ENCODE measurements at regions not wholly inside any gene's neighbourhood (a gene's known extent, or its start where the extent isn't known, plus 50 kb on each side); places are given as distances from the start of the nearest gene placed in this dataset.

DNA sequence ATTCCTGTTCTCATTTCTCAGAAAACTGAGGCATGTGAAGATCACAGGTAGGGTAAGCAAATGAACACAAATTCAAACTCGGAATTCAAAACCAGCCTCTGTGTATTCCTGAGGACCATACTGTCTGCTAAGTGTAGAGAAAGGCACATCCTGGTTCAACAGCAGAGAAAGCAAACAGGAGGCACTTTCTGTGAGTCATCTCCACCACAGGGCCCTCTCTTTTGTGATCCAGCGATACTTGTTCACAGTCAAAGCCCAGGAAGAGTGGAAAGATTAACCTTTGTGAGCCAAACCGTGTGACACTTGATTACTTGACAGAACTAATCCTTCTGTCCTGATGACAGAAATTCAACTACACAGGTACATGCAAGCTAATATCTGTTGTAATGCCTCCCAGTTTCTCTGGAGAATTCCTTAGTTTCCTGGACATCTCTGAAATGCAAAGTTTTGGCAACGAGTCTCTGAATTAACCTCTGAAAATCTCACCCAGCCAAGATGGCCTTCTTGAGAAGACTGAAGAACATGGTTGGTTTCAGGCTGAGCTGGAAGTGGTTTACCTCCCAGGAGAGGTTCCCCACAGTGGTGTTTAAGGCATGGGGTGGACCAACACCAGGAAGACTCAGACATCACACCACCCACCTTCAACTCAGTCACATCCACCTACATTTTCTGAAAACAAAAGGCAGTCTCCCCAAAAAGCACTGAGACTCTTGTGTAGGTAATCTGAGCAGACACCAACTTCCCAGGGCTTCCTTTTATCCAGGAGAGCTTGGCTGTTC lies 98.2 kb upstream of the ERG start:
- no peak overlapping the region for H3K27ac ChIP-seq (ENCODE audit: low read depth, low read length)
- no peak overlapping the region for H3K4me3 ChIP-seq (ENCODE audit: low read length)
- H3K9me3 ChIP-seq (ENCODE audit: insufficient read depth, low read depth, low read length): no peaks in the 10 kb centered on the region
- no peaks in the 10 kb centered on the region for H3K27me3 ChIP-seq (ENCODE audit: insufficient read depth, low read length)
- H3K4me1 ChIP-seq (ENCODE audit: insufficient read depth, low read length): peaks cover 8% of the 10 kb centered on the region; the same call in 1 of the 2 replicates
- no peak overlapping the region for H3K9ac ChIP-seq (ENCODE audit: low read depth, low read length)
- whole genome bisulfite sequencing: 76% methylated on average over 4 of the region's 4 CpGs
- no peaks in the 10 kb centered on the region for H3K36me3 ChIP-seq (ENCODE audit: insufficient read depth, low read length)

DNA sequence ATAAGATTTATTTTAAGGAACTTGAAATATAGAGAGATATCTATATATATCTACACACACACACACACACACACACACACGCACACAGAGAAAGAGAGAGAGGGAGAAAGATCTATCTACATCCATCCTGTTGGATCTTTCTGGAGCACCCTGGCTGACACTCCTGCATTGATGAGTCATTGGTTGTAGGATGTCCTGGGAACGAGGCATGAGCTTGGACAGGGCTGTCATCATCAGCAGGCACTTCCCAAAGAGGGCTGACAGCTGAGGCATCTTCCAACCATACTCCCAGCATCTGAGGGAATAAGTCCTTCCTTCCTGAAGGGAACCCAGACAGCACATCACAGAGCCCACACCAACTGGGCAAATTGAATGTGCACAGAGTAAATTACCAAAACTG lies 99.1 kb upstream of the ERG start:
- Histone ChIP-seq H3K36me3 (ENCODE audit: insufficient read depth, low read length) (no peaks in the 10 kb centered on the region), H3K4me1 (ENCODE audit: insufficient read depth, low read length) (peaks cover 8% of the 10 kb centered on the region; the same call in 1 of the 2 replicates), H3K4me3 (ENCODE audit: low read length) (no peak overlapping the region), H3K27me3 (ENCODE audit: insufficient read depth, low read length) (no peaks in the 10 kb centered on the region), H3K27ac (ENCODE audit: low read depth, low read length) (no peak overlapping the region), H3K9me3 (ENCODE audit: insufficient read depth, low read depth, low read length) (no peaks in the 10 kb centered on the region), H3K9ac (ENCODE audit: low read depth, low read length) (no peak overlapping the region)
- WGBS: 72% methylated on average over 1 of the region's 2 CpGs

DNA sequence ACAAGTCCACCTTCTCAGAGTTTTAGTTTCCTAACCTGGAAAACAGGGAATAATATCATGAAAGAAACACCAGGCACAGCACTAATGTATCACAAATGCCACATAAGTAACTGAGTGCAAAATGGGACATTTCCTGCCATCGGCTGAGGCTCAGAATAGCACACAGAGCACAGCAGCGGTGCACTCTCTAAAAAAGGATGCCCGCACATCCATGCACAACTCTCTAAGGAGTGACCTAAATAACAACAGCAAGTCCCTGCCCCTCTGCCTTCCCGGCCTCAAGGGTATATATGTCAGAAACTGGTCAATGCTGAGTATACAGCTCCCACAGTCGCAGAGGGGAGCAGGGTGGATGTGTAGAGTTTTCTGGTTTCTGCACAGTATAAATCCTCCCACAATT lies 100.1 kb upstream of the ERG start:
- WGBS: 85% methylated on average over 5 of the region's 5 CpGs
- Histone ChIP-seq H3K27me3 (ENCODE audit: insufficient read depth, low read length) (no peaks in the 10 kb centered on the region), H3K36me3 (ENCODE audit: insufficient read depth, low read length) (no peaks in the 10 kb centered on the region), H3K4me1 (ENCODE audit: insufficient read depth, low read length) (peaks cover 8% of the 10 kb centered on the region; the same call in 1 of the 2 replicates), H3K9ac (ENCODE audit: low read depth, low read length) (no peak overlapping the region), H3K27ac (ENCODE audit: low read depth, low read length) (no peak overlapping the region), H3K9me3 (ENCODE audit: insufficient read depth, low read depth, low read length) (no peaks in the 10 kb centered on the region), H3K4me3 (ENCODE audit: low read length) (no peak overlapping the region)

- no peaks in the 10 kb centered on the region for H3K36me3 ChIP-seq (ENCODE audit: insufficient read depth, low read length)
- H3K27me3 ChIP-seq (ENCODE audit: insufficient read depth, low read length): no peaks in the 10 kb centered on the region
- H3K27ac ChIP-seq (ENCODE audit: low read depth, low read length): no peak overlapping the region
- no peak overlapping the region for H3K4me3 ChIP-seq (ENCODE audit: low read length)
- 97% methylated on average over 8 of the region's 8 CpGs for WGBS
- no peak overlapping the region for H3K9ac ChIP-seq (ENCODE audit: low read depth, low read length)
- H3K9me3 ChIP-seq (ENCODE audit: insufficient read depth, low read depth, low read length): no peaks in the 10 kb centered on the region
- peaks cover 8% of the 10 kb centered on the region; the same call in 1 of the 2 replicates for H3K4me1 ChIP-seq (ENCODE audit: insufficient read depth, low read length)
Measured at GRCh38 chr21:38599381-38599975, 101.2 kb upstream of the ERG start.

GRCh38 chr21:38600106-38600505 lies 101.8 kb upstream of the ERG start:
- Histone ChIP-seq H3K4me3 (ENCODE audit: low read length) (no peak overlapping the region), H3K36me3 (ENCODE audit: insufficient read depth, low read length) (no peaks in the 10 kb centered on the region), H3K9ac (ENCODE audit: low read depth, low read length) (no peak overlapping the region), H3K27ac (ENCODE audit: low read depth, low read length) (no peak overlapping the region), H3K9me3 (ENCODE audit: insufficient read depth, low read depth, low read length) (no peaks in the 10 kb centered on the region), H3K4me1 (ENCODE audit: insufficient read depth, low read length) (peaks cover 12% of the 10 kb centered on the region), H3K27me3 (ENCODE audit: insufficient read depth, low read length) (no peaks in the 10 kb centered on the region)
- WGBS: 96% methylated on average over 7 of the region's 7 CpGs

DNA sequence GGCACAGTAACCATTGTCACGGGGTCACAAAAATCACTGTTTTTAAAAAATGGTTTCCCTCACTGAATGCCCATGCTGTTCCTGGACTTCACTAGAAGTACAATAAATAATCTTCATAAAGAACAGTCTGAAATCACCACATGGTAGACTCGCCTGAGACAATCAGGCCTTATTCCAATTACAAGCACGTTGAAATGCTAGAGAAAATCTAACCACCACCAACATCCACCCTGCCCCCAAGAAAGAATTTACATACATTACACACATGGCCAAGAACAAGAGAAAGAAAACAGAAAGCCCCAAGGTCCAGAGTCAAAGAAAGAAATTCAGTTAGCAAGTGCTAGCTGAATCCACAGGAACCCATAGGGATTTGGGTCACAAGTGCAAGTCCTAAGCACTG lies 107.0 kb upstream of the ERG start:
- no peaks in the 10 kb centered on the region for H3K27me3 ChIP-seq (ENCODE audit: insufficient read depth, low read length)
- no peaks in the 10 kb centered on the region for H3K36me3 ChIP-seq (ENCODE audit: insufficient read depth, low read length)
- H3K9ac ChIP-seq (ENCODE audit: low read depth, low read length): 0 out of 2 replicates have a peak overlapping the region, but pooled peaks have one; percentile 32
- no peak overlapping the region for H3K4me3 ChIP-seq (ENCODE audit: low read length)
- H3K9me3 ChIP-seq (ENCODE audit: insufficient read depth, low read depth, low read length): no peaks in the 10 kb centered on the region
- peaks cover 6% of the 10 kb centered on the region; the same call in 1 of the 2 replicates for H3K4me1 ChIP-seq (ENCODE audit: insufficient read depth, low read length)
- H3K27ac ChIP-seq (ENCODE audit: low read depth, low read length): no peak overlapping the region
- 82% methylated on average over 3 of the region's 3 CpGs for WGBS

DNA sequence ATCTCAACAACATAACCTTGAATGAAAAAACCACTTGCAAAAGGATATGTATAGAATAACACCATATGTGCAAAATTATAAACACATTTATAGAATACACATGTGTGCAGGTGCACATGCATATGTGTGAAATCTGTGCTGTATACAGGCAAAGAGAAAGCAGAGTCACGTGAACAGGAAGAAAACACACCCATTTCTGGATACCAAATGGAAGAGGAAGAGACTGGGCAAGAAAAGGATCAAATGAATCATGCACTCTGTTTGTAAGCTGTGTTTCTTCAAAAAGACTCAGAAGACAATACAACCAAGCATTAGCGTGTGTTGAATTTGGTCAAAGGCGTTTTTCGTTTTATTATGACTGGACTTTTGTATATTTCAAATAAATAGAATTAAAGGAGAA lies 111.3 kb upstream of the ERG start:
- H3K4me3 ChIP-seq (ENCODE audit: low read length): no peak overlapping the region
- no peaks in the 10 kb centered on the region for H3K36me3 ChIP-seq (ENCODE audit: insufficient read depth, low read length)
- H3K27me3 ChIP-seq (ENCODE audit: insufficient read depth, low read length): no peaks in the 10 kb centered on the region
- H3K9me3 ChIP-seq (ENCODE audit: insufficient read depth, low read depth, low read length): no peaks in the 10 kb centered on the region
- WGBS: 88% methylated on average over 4 of the region's 4 CpGs
- H3K4me1 ChIP-seq (ENCODE audit: insufficient read depth, low read length): peaks cover 6% of the 10 kb centered on the region; the same call in 1 of the 2 replicates
- no peak overlapping the region for H3K9ac ChIP-seq (ENCODE audit: low read depth, low read length)
- no peak overlapping the region for H3K27ac ChIP-seq (ENCODE audit: low read depth, low read length)

DNA sequence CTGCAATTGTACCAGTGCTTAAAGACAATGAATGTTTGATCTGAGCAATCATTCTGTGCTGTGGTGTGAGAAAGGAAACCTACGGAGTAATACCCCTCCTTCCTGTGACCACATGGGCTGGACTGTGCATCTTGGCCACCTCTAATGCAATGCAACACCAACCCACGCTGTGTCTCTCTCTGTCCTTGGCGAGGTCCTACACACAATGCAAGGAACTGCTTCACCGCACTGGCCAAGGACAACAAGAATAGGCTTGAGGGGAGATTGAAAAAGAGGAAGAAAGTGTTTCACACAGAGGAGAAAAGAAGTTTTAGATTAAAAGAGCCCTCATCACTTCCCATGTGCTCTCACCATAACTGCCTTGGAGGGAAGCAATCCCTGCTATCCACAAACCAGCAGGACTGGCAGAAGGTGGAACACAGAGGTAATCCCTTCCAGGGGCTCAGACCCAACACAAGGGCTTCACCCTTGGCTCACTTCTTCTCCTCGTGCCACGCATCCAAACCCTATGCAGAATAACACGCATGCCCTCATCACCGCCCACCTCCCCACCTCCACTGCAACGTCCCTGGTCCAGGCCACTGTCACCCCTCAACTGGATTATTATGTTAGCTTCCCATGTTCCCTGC lies 112.5 kb upstream of the ERG start:
- no peaks in the 10 kb centered on the region for H3K36me3 ChIP-seq (ENCODE audit: insufficient read depth, low read length)
- no peak overlapping the region for H3K9ac ChIP-seq (ENCODE audit: low read depth, low read length)
- H3K27ac ChIP-seq (ENCODE audit: low read depth, low read length): no peak overlapping the region
- H3K27me3 ChIP-seq (ENCODE audit: insufficient read depth, low read length): no peaks in the 10 kb centered on the region
- H3K4me3 ChIP-seq (ENCODE audit: low read length): no peak overlapping the region
- 94% methylated on average over 9 of the region's 9 CpGs for WGBS
- H3K9me3 ChIP-seq (ENCODE audit: insufficient read depth, low read depth, low read length): no peaks in the 10 kb centered on the region
- no peaks in the 10 kb centered on the region for H3K4me1 ChIP-seq (ENCODE audit: insufficient read depth, low read length)

- Histone ChIP-seq H3K9me3 (ENCODE audit: insufficient read depth, low read depth, low read length) (no peaks in the 10 kb centered on the region), H3K4me1 (ENCODE audit: insufficient read depth, low read length) (no peaks in the 10 kb centered on the region), H3K27me3 (ENCODE audit: insufficient read depth, low read length) (no peaks in the 10 kb centered on the region), H3K27ac (ENCODE audit: low read depth, low read length) (no peak overlapping the region), H3K9ac (ENCODE audit: low read depth, low read length) (no peak overlapping the region), H3K36me3 (ENCODE audit: insufficient read depth, low read length) (no peaks in the 10 kb centered on the region), H3K4me3 (ENCODE audit: low read length) (no peak overlapping the region)
- WGBS: 86% methylated on average over 8 of the region's 8 CpGs
Measured at GRCh38 chr21:38611277-38611676, 113.0 kb upstream of the ERG start.

DNA sequence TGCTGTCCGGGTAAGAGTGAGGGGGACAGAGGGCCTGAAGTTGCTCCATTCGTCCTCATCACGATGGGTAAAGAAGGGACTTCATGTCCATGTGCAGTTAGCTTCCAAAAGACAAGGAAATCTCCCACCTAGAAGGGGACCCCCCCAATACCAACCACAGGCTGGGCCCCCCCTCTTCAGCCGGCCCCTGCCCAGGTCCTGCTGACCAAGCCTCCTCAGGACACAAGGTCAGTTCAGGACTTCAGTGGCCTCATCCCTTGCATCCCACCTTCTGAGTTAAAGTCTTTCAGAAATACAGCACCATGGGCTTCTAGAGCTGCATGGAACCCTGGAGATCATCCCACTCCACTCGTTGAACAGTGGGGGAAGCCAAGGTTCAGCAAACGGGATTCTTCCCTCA lies 115.4 kb upstream of the ERG start:
- no peak overlapping the region for H3K9ac ChIP-seq (ENCODE audit: low read depth, low read length)
- no peaks in the 10 kb centered on the region for H3K36me3 ChIP-seq (ENCODE audit: insufficient read depth, low read length)
- H3K9me3 ChIP-seq (ENCODE audit: insufficient read depth, low read depth, low read length): no peaks in the 10 kb centered on the region
- H3K27me3 ChIP-seq (ENCODE audit: insufficient read depth, low read length): no peaks in the 10 kb centered on the region
- 88% methylated on average over 6 of the region's 6 CpGs for WGBS
- H3K4me1 ChIP-seq (ENCODE audit: insufficient read depth, low read length): no peaks in the 10 kb centered on the region
- no peak overlapping the region for H3K4me3 ChIP-seq (ENCODE audit: low read length)
- H3K27ac ChIP-seq (ENCODE audit: low read depth, low read length): no peak overlapping the region

DNA sequence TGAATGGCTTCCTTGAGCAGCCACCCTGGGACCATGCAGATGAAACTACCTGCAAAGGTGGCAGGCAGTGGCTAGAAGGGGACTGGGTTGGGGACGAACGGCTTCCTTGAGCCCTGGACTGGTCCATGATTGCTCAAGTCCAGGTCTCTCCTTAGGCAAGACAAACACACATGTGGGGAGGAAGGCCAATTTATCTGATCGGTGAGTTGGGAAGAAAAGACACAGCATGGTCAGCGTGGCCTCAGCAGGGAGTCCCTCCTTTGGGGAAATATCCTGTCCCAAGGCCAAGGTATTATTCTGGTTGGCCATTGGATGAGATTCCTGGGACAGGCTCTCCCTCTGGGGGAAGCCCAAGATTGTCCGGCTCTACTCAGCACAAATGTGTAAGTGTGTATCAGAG lies 116.3 kb upstream of the ERG start:
- no peaks in the 10 kb centered on the region for H3K4me1 ChIP-seq (ENCODE audit: insufficient read depth, low read length)
- H3K4me3 ChIP-seq (ENCODE audit: low read length): no peak overlapping the region
- no peaks in the 10 kb centered on the region for H3K36me3 ChIP-seq (ENCODE audit: insufficient read depth, low read length)
- no peak overlapping the region for H3K9ac ChIP-seq (ENCODE audit: low read depth, low read length)
- H3K27ac ChIP-seq (ENCODE audit: low read depth, low read length): no peak overlapping the region
- H3K27me3 ChIP-seq (ENCODE audit: insufficient read depth, low read length): no peaks in the 10 kb centered on the region
- H3K9me3 ChIP-seq (ENCODE audit: insufficient read depth, low read depth, low read length): no peaks in the 10 kb centered on the region
- WGBS: 89% methylated on average over 5 of the region's 5 CpGs

All from HUES64 (cell line).